Epithelial cell of esophagus (primary cell): ENCODE measurements at regions not wholly inside any gene's neighbourhood (a gene's known extent, or its start where the extent isn't known, plus 50 kb on each side); places are given as distances from the start of the nearest gene placed in this dataset.
A peak's percentile ranks its signal among the peaks of the same experiment; 100 is the strongest.

Experiments
- DNase-seq: peaks from one replicate; pipeline ENCODE4 v3.0.0; 2010; ENCODE audit warnings: low read depth
- H3K4me3 ChIP-seq: 2 replicates; pipeline ENCODE4 v1.5.1; 2011; ENCODE audit warnings: mild to moderate bottlenecking, low read length, control low read depth
- TF ChIP-seq, protein P1 (sequence below): IDR thresholded peaks from 2 replicates; pipeline ENCODE4 v1.5.1; 2011; ENCODE audit warnings: low read depth, mild to moderate bottlenecking, low read length, control low read depth, inconsistent platforms; ENCODE audit not compliant: insufficient read depth; ENCODE audit errors: missing control alignments

DNA sequence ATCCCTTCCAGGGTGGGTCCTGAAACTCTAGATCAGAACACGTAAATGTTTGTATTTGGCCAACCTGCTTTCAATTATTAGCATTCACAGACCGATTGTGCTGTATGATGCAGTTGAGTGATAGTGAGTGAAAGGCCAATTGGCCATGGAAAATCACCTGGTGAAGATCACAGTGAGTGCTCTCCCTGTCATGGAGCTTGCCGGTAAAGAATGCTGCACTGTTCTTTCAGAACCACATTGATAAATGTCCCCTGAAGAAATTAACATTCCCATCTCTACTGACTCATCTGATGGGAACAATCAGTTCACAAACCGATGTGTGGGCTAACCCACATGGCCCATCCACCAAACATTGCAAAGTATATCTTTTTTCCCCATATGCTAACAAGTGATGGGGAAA lies 324.8 kb upstream of the TBL1XR1 start:
- no peak overlapping the region for H3K4me3 ChIP-seq
- no peak for DNase-seq
- TF ChIP-seq, protein P1, sequence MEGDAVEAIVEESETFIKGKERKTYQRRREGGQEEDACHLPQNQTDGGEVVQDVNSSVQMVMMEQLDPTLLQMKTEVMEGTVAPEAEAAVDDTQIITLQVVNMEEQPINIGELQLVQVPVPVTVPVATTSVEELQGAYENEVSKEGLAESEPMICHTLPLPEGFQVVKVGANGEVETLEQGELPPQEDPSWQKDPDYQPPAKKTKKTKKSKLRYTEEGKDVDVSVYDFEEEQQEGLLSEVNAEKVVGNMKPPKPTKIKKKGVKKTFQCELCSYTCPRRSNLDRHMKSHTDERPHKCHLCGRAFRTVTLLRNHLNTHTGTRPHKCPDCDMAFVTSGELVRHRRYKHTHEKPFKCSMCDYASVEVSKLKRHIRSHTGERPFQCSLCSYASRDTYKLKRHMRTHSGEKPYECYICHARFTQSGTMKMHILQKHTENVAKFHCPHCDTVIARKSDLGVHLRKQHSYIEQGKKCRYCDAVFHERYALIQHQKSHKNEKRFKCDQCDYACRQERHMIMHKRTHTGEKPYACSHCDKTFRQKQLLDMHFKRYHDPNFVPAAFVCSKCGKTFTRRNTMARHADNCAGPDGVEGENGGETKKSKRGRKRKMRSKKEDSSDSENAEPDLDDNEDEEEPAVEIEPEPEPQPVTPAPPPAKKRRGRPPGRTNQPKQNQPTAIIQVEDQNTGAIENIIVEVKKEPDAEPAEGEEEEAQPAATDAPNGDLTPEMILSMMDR = no peak

DNA sequence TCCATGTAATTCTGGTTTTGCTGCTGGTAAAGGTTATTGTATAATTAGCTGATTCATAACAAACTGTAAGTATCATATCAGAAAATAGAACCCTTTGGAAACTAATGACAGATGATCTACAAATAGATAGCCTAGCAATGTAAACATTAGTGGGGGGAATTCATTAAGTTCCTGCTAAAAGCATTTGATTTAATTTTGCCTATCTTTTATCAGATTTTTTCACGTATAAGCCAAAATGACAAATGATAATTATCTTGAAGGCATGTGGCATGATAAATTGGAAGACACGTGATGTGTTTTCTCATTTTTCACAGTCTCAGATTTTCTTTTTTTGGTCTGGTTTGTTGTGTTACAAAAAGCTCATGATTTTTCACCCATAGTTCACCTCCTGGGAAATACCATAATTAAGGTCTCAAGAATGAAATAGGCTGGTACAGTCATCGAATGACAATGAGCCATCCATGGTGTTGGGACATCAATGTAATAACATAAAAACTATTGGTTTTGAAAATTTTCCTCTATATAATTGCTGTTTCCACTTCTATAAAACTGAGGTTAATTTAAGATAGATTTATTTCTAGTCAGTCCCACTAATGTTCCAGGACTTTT lies 325.9 kb upstream of the TBL1XR1 start:
- TF ChIP-seq, protein P1 = no peak
- no peak overlapping the region for H3K4me3 ChIP-seq
- DNase-seq = peak; percentile 28

DNA sequence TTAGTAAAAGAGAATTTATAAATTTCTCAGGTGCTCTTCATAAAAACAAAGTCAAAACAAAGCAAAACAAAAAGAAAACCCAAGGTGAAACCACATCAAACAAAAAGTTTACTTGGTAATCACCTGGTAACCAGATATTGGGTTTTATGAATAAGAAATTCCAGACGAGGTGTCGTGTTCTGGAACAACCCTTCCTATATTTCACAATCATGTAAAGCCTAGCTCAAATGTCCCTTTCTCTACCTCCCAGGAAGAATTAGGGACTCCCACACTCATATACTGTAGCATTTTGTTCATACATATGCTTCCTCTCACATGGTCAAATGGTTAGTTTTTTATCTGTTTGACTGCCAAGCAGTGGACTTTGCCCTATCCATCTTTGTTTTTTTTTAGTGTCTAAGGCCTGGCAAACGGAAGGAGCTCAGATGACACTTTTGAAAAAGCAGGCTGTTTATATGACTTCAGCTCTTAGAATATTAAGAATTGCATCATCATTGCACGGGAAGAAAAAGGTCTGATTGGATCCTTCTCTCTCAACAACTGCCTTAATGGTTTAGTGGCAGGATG lies 326.7 kb upstream of the TBL1XR1 start:
- H3K4me3 ChIP-seq = no peak overlapping the region
- TF ChIP-seq, protein P1 = no peak
- peak; percentile 75 for DNase-seq

DNA sequence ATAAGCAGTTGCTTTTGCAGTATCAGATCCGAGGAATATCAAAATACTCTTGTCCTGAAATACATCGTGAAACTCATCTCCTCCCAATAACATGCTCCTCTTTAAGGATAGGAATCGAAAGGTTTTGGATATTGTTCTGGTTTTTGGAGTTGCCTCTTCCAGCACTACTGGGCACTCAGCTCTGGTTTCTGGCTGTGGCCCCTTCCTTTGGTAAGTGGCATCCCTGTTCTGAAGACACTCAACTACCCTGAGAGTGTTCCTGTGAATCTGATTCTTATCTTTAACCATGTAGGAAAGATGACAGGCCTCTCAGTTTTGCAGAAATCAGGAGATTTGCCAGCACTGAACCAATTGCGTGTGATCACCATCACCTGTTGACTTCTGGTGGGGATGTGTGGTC lies 327.5 kb upstream of the TBL1XR1 start:
- no peak overlapping the region for H3K4me3 ChIP-seq
- DNase-seq = no peak
- TF ChIP-seq, protein P1 = no peak

DNA sequence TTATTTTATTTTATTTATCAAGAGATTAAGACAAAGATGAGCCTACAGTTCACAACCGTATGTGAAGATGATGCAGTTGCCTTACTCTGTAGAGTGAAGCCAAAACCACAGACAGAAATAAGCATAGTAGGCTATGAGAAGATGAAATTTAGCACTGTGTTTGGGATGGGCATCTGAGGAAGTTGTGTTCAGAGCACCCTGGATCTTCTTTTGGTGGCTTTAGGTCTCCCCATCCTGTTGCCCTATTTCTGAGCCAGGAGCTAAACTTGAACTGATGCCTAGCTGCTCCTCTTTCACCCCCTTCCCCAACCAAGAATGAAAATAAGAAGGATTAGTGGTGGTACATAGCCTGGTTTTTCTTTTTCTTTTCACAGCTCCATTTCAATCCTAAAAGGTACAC lies 328.1 kb upstream of the TBL1XR1 start:
- DNase-seq = no peak
- no peak overlapping the region for H3K4me3 ChIP-seq
- TF ChIP-seq, protein P1 = no peak

DNA sequence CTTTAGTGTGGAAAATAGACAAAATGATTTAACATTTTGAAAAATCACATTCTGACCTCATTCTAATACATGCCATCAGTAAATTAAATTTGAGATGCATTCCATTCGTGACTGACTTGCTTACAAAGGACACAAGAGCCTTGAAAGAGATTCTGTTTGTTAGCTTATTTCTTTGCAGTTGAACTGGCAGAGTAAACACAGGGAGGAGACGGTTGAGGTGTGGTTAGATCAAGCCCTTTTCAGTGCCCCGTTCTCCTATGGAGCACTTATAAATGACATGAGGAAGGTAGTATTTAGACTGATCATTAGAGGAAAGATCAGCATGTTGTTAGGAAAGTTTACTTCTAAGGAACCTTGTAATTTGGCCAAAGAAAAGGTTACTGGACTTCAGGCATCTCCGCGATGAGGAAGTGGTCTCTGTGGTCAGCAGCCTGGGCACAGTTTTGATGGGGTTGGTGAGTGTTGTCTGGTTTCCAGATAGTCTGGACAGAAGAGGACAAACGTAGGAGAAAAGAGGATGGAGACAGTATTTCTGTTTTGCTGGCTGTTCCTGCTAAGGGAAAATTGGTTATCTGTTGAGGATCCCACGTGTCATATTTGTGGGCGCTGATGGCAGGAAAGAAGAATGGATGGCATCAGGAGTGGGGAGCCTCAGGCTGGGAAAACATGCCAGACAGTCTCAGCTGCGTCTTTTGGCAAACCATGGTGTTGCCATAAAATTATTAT lies 328.9 kb upstream of the TBL1XR1 start:
- H3K4me3 ChIP-seq = no peak overlapping the region
- TF ChIP-seq, protein P1 = no peak
- DNase-seq = no peak
